ENCODE measurements at regions not wholly inside any gene's neighbourhood (a gene's known extent, or its start where the extent isn't known, plus 50 kb on each side); places are given as distances from the start of the nearest gene placed in this dataset.

DNA sequence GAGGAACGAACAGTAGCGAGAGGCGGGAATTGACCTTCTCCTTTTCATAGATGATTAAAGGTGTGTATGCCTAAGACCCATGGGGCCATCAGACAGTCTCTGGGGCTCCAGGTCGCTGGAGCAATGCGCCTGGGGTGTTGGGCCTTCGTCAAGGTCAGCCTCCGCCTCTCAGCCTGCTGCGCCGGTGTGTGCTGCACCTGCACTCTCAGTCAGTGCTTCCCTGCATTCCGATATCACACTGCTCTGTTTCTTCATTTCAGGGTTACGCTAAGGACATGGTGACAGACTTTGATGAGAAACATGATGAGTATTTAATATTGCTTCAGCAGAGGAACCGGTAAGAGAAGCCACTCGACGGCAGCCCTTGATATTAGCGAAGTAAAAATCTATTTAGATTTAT, 68.2 kb downstream of the KATNIP start:
- CTCF ChIA-PET = no interaction called here

DNA sequence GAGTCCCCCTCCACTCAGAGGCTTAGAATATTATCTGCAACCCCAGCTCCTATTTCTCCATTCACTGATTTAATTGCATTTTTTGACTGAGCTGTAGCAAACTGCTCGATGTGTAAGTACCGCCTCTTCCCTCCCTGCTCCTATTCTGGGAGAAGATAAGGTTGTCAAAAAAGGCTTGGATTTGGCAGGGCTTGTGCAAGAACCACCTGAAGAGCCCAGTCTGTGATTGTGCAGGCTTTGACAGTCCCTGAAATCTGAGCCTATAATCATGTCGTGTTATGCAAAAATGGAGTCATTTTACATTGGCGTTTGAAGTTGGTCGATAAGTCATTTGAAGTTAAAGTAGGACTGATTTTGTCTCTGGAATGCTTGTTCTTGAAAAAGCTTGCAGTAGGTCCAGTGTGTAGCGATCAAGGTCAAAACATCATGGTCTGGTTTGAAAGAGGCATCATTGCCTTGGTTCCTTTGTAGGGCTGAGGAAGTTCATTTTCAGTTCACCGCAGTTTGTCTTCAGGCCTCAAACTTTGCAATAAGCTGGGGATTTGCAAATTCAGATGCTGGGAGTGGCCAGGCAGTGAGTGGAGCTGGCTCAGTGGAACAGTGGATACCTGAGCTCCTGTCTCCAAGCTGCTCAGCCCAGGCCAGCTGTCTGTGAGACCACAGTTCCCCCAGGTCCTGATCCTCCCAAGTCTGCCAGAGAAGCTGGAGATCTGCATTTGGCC, 68.8 kb downstream of the KATNIP start:
- ChIA-PET POLR2A (no interaction called here), CTCF (no interaction called here)

More for the DNA sequence above, 68.2 kb downstream of the KATNIP start:
- TF ChIP-seq NFRKB (IDR thresholded peaks at IDR 0.05) = no peak
- no peak for TF ChIP-seq SUZ12 (IDR thresholded peaks at IDR 0.05)
- TF ChIP-seq, protein P1, sequence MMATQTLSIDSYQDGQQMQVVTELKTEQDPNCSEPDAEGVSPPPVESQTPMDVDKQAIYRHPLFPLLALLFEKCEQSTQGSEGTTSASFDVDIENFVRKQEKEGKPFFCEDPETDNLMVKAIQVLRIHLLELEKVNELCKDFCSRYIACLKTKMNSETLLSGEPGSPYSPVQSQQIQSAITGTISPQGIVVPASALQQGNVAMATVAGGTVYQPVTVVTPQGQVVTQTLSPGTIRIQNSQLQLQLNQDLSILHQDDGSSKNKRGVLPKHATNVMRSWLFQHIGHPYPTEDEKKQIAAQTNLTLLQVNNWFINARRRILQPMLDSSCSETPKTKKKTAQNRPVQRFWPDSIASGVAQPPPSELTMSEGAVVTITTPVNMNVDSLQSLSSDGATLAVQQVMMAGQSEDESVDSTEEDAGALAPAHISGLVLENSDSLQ (IDR thresholded peaks at IDR 0.05) = no peak
- no peak for TF ChIP-seq FOXK2 (IDR thresholded peaks at IDR 0.05)
- TF ChIP-seq ELF4 (IDR thresholded peaks at IDR 0.05) = no peak
- no peak for TF ChIP-seq TARDBP (IDR thresholded peaks at IDR 0.05)
- TF ChIP-seq FOXM1 (IDR thresholded peaks at IDR 0.05; ENCODE audit: borderline replicate concordance) = no peak
- no peak for TF ChIP-seq FOXA1 (IDR thresholded peaks at IDR 0.05)
- TF ChIP-seq HDGF (IDR thresholded peaks at IDR 0.05; ENCODE audit: borderline replicate concordance) = no peak
- TF ChIP-seq LEF1 (IDR thresholded peaks at IDR 0.05; ENCODE audit: borderline replicate concordance) = no peak
- no peak for TF ChIP-seq BHLHE40 (IDR thresholded peaks at IDR 0.05; ENCODE audit: borderline replicate concordance)
- no peak for TF ChIP-seq L3MBTL2 (conservative IDR thresholded peaks at IDR 0.05)
- no peak for TF ChIP-seq ARNT (IDR thresholded peaks at IDR 0.05)
- POLR2A ChIA-PET = no interaction called here
- no peak for DNase-seq (ENCODE audit: extremely low spot score)

DNA sequence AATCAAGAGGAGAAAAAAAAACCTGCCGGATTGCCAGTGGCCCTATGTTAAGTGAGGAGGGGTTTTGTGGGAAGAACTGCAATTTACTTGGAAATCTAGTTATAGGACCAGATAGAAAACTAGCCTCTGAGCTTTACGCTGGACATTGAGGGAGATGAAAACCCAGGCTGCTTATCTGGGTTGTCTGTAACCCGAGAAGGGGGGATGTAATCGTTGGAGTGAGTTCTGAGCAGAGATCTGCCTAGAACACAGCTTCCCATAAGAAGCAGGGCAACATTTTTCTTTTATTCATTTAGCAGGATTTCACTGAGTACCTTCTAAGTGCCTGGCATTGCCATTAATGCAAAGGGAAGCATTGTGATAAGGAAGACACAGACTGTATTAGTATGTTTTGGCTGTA, 70.6 kb downstream of the KATNIP start:
- ChIA-PET CTCF (no interaction called here), POLR2A (interaction anchor here (1.1 kb wide), 1 partner anchor 70 kb away, joined by 3 read pairs; the partner anchor contains the start of gene KATNIP)
- TF ChIP-seq SUZ12 (IDR thresholded peaks at IDR 0.05) = no peak
- TF ChIP-seq, protein P1 (IDR thresholded peaks at IDR 0.05) = no peak
- TF ChIP-seq LEF1 (IDR thresholded peaks at IDR 0.05; ENCODE audit: borderline replicate concordance) = no peak
- no peak for TF ChIP-seq BHLHE40 (IDR thresholded peaks at IDR 0.05; ENCODE audit: borderline replicate concordance)
- no peak for TF ChIP-seq CTBP1 (IDR thresholded peaks at IDR 0.05; ENCODE audit: borderline replicate concordance)
- no peak for TF ChIP-seq SP1 (IDR thresholded peaks at IDR 0.05)
- TF ChIP-seq NFRKB (IDR thresholded peaks at IDR 0.05) = no peak
- TF ChIP-seq ELF4 (IDR thresholded peaks at IDR 0.05) = no peak
- no peak for DNase-seq (ENCODE audit: extremely low spot score)

More for the DNA sequence above, 68.8 kb downstream of the KATNIP start:
- TF ChIP-seq L3MBTL2 (conservative IDR thresholded peaks at IDR 0.05) (no peak), FOXM1 (IDR thresholded peaks at IDR 0.05; ENCODE audit: borderline replicate concordance) (no peak), NFRKB (IDR thresholded peaks at IDR 0.05) (no peak), ZNF384 (IDR thresholded peaks at IDR 0.05) (no peak), CTBP1 (IDR thresholded peaks at IDR 0.05; ENCODE audit: borderline replicate concordance) (no peak), BHLHE40 (IDR thresholded peaks at IDR 0.05; ENCODE audit: borderline replicate concordance) (no peak), SP1 (IDR thresholded peaks at IDR 0.05) (no peak), LEF1 (IDR thresholded peaks at IDR 0.05; ENCODE audit: borderline replicate concordance) (no peak), TARDBP (IDR thresholded peaks at IDR 0.05) (no peak), ELF4 (IDR thresholded peaks at IDR 0.05) (no peak), SUZ12 (IDR thresholded peaks at IDR 0.05) (no peak), FOXA1 (IDR thresholded peaks at IDR 0.05) (no peak), ARNT (IDR thresholded peaks at IDR 0.05) (no peak), HDGF (IDR thresholded peaks at IDR 0.05; ENCODE audit: borderline replicate concordance) (no peak), FOXK2 (IDR thresholded peaks at IDR 0.05) (no peak)
- TF ChIP-seq, protein P1 (IDR thresholded peaks at IDR 0.05) = no peak
- DNase-seq (ENCODE audit: extremely low spot score) = no peak

DNA sequence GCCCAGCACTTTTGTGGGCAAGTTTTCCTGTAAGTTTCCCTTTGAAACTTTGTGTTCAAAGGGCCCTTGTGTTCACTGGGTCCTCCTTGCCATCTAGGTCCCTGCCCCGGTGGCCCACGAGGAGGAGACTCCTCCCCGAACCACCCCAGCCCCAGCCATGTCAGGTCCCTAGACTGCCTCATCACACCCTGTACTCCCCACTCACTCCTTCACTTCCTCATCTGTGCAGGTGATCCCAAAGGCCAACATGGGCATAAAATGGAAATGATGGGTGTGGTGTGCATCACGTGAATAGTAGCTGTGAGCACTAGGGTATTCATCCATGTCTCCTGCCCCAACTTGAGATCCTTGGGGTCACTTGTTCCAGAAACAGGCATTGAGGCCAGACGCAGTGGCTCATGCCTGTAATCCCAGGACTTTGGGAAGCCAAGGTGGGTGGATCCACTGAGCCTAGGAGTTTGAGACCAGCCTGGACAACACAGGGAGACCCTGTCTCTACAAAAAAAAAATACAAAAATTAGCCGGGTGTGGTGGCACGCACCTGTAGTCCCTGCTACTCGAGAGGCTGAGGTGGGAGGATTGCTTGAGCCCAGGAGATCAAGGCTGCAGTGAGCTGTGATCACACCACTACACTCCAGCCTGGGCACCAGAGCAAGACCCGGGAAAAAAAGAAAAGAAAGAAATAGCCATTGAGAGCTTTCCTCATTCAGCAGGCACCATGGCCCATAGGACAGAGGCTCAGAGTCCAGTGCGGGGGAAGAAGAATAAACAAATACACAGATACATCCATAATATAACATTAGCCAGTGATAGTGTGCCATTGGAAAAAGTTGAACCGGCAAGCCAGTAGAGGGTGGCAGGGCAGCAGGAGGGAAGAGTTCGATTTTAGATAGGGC, 74.5 kb downstream of the KATNIP start:
- no peak for DNase-seq (ENCODE audit: extremely low spot score)
- TF ChIP-seq, protein P1 (IDR thresholded peaks at IDR 0.05) = no peak
- TF ChIP-seq NFRKB (IDR thresholded peaks at IDR 0.05) (no peak), BHLHE40 (IDR thresholded peaks at IDR 0.05; ENCODE audit: borderline replicate concordance) (no peak), ZNF384 (IDR thresholded peaks at IDR 0.05) (no peak), ELF4 (IDR thresholded peaks at IDR 0.05) (no peak)
- ChIA-PET POLR2A (no interaction called here), CTCF (no interaction called here)

DNA sequence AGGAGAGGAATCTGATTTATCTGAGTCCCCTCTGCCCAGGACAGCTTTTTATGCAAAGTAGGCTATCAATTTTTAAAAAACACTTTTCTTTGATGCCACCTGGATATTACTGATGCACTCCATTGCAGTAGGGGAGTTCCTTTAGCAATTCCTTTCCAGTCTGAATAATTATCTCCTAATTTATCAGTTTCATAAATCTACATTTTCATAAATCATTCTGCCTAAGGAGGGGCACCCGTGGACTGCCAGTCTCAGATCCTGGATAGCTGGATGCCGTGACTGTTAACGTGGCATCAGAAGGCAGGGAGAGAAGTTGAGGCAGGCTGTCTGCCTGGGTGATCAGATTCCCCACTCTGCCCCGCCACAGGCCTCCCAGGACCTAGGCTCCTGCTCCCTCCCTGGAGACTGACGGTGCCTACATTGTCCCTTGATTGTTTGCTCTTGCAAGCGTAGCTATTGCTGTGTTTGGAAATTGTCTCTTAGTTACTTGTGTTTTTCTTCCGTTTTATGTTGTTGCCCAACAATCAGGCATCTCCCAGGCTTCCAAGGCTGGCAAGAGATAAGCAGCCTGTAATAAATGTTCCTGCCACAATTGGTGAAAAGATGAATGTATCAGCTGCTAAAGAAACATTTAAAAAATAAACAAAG, 75.2 kb downstream of the KATNIP start:
- no peak for TF ChIP-seq FOXK2 (IDR thresholded peaks at IDR 0.05)
- TF ChIP-seq HDGF (IDR thresholded peaks at IDR 0.05; ENCODE audit: borderline replicate concordance) = no peak
- no peak for TF ChIP-seq SP1 (IDR thresholded peaks at IDR 0.05)
- no peak for TF ChIP-seq TARDBP (IDR thresholded peaks at IDR 0.05)
- TF ChIP-seq, protein P1 (IDR thresholded peaks at IDR 0.05) = no peak
- TF ChIP-seq LEF1 (IDR thresholded peaks at IDR 0.05; ENCODE audit: borderline replicate concordance) = no peak
- no peak for TF ChIP-seq ARNT (IDR thresholded peaks at IDR 0.05)
- no peak for TF ChIP-seq NFRKB (IDR thresholded peaks at IDR 0.05)
- no peak for TF ChIP-seq SUZ12 (IDR thresholded peaks at IDR 0.05)
- TF ChIP-seq L3MBTL2 (conservative IDR thresholded peaks at IDR 0.05) = no peak
- TF ChIP-seq BHLHE40 (IDR thresholded peaks at IDR 0.05; ENCODE audit: borderline replicate concordance) = no peak
- no peak for TF ChIP-seq ELF4 (IDR thresholded peaks at IDR 0.05)
- TF ChIP-seq ZNF384 (IDR thresholded peaks at IDR 0.05) = no peak
- no peak for TF ChIP-seq FOXA1 (IDR thresholded peaks at IDR 0.05)
- no peak for TF ChIP-seq FOXM1 (IDR thresholded peaks at IDR 0.05; ENCODE audit: borderline replicate concordance)
- ChIA-PET CTCF (interaction anchor here (0.6 kb wide), 1 partner anchor 77 kb away, joined by 4 read pairs; no protein-coding TSS in a partner anchor), POLR2A (no interaction called here)
- no peak for DNase-seq (ENCODE audit: extremely low spot score)

Measured in HEK293T (cell line).